Right lobe of liver (tissue), 4 donors: ENCODE measurements at regions not wholly inside any gene's neighbourhood (a gene's known extent, or its start where the extent isn't known, plus 50 kb on each side); places are given as distances from the start of the nearest gene placed in this dataset.

ENCODE experiments used
- POLR2A ChIP-seq: fragments of 450-650 bp; IDR thresholded peaks from one replicate; pipeline ENCODE4 v1.6.1; 2017; ENCODE audit warnings: antibody characterized with exemption, mild to moderate bottlenecking
- TF ChIP-seq, protein P1 (sequence below), 4 donors: fragments of 200-600 bp in 3 of 4; fragments of 450-650 bp in 1 of 4; IDR thresholded peaks; one replicate each; pipeline versions ENCODE4 v1.5.1 to v1.8.0; 2016 to 2022; ENCODE audit warnings: antibody characterized with exemption in 4 of 4, mild to moderate bottlenecking in 2 of 4
- donor health status: DM: no; HTN: no; CAD: no.
- donor health status: DM: no; HTN: no; CAD: no.
- donor health status: DM: no; HTN: yes; CAD: no.

DNA sequence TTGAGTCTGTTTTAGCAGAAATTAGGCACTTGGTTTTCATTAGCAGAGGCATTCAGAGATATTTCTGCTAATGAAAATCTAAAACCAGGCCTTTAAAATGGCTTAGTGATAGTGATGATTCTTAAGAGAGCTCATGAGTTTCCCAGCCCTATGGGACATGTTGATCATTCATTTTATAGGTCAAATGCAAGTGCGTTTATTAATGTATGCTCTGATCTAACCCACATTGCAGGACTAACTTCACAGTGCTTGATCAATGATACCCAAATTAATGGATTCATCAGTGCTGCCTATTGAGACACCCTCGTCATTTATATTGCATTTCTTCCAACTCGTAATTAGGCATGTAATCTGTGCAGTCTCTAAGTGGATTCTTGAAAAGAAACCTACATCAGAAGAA, 54.7 kb upstream of the ETAA1 start:
- TF ChIP-seq, protein P1, sequence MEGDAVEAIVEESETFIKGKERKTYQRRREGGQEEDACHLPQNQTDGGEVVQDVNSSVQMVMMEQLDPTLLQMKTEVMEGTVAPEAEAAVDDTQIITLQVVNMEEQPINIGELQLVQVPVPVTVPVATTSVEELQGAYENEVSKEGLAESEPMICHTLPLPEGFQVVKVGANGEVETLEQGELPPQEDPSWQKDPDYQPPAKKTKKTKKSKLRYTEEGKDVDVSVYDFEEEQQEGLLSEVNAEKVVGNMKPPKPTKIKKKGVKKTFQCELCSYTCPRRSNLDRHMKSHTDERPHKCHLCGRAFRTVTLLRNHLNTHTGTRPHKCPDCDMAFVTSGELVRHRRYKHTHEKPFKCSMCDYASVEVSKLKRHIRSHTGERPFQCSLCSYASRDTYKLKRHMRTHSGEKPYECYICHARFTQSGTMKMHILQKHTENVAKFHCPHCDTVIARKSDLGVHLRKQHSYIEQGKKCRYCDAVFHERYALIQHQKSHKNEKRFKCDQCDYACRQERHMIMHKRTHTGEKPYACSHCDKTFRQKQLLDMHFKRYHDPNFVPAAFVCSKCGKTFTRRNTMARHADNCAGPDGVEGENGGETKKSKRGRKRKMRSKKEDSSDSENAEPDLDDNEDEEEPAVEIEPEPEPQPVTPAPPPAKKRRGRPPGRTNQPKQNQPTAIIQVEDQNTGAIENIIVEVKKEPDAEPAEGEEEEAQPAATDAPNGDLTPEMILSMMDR (IDR thresholded peaks at IDR 0.05): no peak
- TF ChIP-seq POLR2A: no peak
